ENCODE measurements at regions not wholly inside any gene's neighbourhood (a gene's known extent, or its start where the extent isn't known, plus 50 kb on each side); places are given as distances from the start of the nearest gene placed in this dataset.

GRCh38 chr10:20446561-20447193, 450.4 kb downstream of the NEBL start:
- in situ Hi-C loops (cut with HindIII; ENCODE audit: low pct_unique_long_range_greater_than_20kb, low sequenced_read_pairs): no loop called here
- DNase-seq (ENCODE audit: low read depth in 1 of 2, low spot score in 1 of 2): no peak
- TF ChIP-seq JUND (IDR thresholded peaks at IDR 0.05; ENCODE audit: low read depth): no peak

GRCh38 chr10:20443094-20443493, 454.0 kb downstream of the NEBL start:
- no peak for DNase-seq (ENCODE audit: low read depth in 1 of 2, low spot score in 1 of 2)
- in situ Hi-C loops (cut with HindIII; ENCODE audit: low pct_unique_long_range_greater_than_20kb, low sequenced_read_pairs): no loop called here

GRCh38 chr10:20429742-20430141, 467.4 kb downstream of the NEBL start:
- in situ Hi-C loops (cut with HindIII; ENCODE audit: low pct_unique_long_range_greater_than_20kb, low sequenced_read_pairs): no loop called here
- no peak for TF ChIP-seq JUND (IDR thresholded peaks at IDR 0.05; ENCODE audit: low read depth)
- DNase-seq (ENCODE audit: low read depth in 1 of 2, low spot score in 1 of 2): no peak

More at GRCh38 chr10:20443094-20443493, 454.0 kb downstream of the NEBL start:
- no peak for TF ChIP-seq JUND (IDR thresholded peaks at IDR 0.05; ENCODE audit: low read depth)

- in situ Hi-C loops (cut with HindIII; ENCODE audit: low pct_unique_long_range_greater_than_20kb, low sequenced_read_pairs): no loop called here
- DNase-seq (ENCODE audit: low read depth in 1 of 2, low spot score in 1 of 2): no peak
- no peak for TF ChIP-seq JUND (IDR thresholded peaks at IDR 0.05; ENCODE audit: low read depth)
Measured at GRCh38 chr10:20427821-20428220, 469.3 kb downstream of the NEBL start.

- no peak for DNase-seq (ENCODE audit: low read depth in 1 of 2, low spot score in 1 of 2)
- TF ChIP-seq JUND (IDR thresholded peaks at IDR 0.05; ENCODE audit: low read depth): no peak
- in situ Hi-C loops (cut with HindIII; ENCODE audit: low pct_unique_long_range_greater_than_20kb, low sequenced_read_pairs): no loop called here
Measured at GRCh38 chr10:20418286-20418685, 478.8 kb downstream of the NEBL start.

GRCh38 chr10:20417791-20418190, 479.3 kb downstream of the NEBL start:
- in situ Hi-C loops (cut with HindIII; ENCODE audit: low pct_unique_long_range_greater_than_20kb, low sequenced_read_pairs): no loop called here
- TF ChIP-seq JUND (IDR thresholded peaks at IDR 0.05; ENCODE audit: low read depth): no peak
- DNase-seq (ENCODE audit: low read depth in 1 of 2, low spot score in 1 of 2): no peak

GRCh38 chr10:20415684-20416083, 481.4 kb downstream of the NEBL start:
- no peak for DNase-seq (ENCODE audit: low read depth in 1 of 2, low spot score in 1 of 2)
- TF ChIP-seq JUND (IDR thresholded peaks at IDR 0.05; ENCODE audit: low read depth): no peak
- in situ Hi-C loops (cut with HindIII; ENCODE audit: low pct_unique_long_range_greater_than_20kb, low sequenced_read_pairs): no loop called here

- no peak for DNase-seq (ENCODE audit: low read depth in 1 of 2, low spot score in 1 of 2)
- TF ChIP-seq JUND (IDR thresholded peaks at IDR 0.05; ENCODE audit: low read depth): no peak
- in situ Hi-C loops (cut with HindIII; ENCODE audit: low pct_unique_long_range_greater_than_20kb, low sequenced_read_pairs): no loop called here
Measured at GRCh38 chr10:20407357-20407756, 489.8 kb downstream of the NEBL start.

- in situ Hi-C loops (cut with HindIII; ENCODE audit: low pct_unique_long_range_greater_than_20kb, low sequenced_read_pairs): no loop called here
- no peak for TF ChIP-seq JUND (IDR thresholded peaks at IDR 0.05; ENCODE audit: low read depth)
- DNase-seq (ENCODE audit: low read depth in 1 of 2, low spot score in 1 of 2): no peak
Measured at GRCh38 chr10:20406281-20407104, 490.6 kb downstream of the NEBL start.

GRCh38 chr10:20405761-20406160, 491.4 kb downstream of the NEBL start:
- DNase-seq (ENCODE audit: low read depth in 1 of 2, low spot score in 1 of 2): no peak
- TF ChIP-seq JUND (IDR thresholded peaks at IDR 0.05; ENCODE audit: low read depth): no peak
- in situ Hi-C loops (cut with HindIII; ENCODE audit: low pct_unique_long_range_greater_than_20kb, low sequenced_read_pairs): no loop called here

GRCh38 chr10:20405050-20405449, 492.1 kb downstream of the NEBL start:
- no peak for DNase-seq (ENCODE audit: low read depth in 1 of 2, low spot score in 1 of 2)
- in situ Hi-C loops (cut with HindIII; ENCODE audit: low pct_unique_long_range_greater_than_20kb, low sequenced_read_pairs): no loop called here
- no peak for TF ChIP-seq JUND (IDR thresholded peaks at IDR 0.05; ENCODE audit: low read depth)

GRCh38 chr10:20399772-20400171, 497.3 kb downstream of the NEBL start:
- in situ Hi-C loops (cut with HindIII; ENCODE audit: low pct_unique_long_range_greater_than_20kb, low sequenced_read_pairs): no loop called here
- no peak for TF ChIP-seq JUND (IDR thresholded peaks at IDR 0.05; ENCODE audit: low read depth)
- no peak for DNase-seq (ENCODE audit: low read depth in 1 of 2, low spot score in 1 of 2)

GRCh38 chr10:20396701-20397100, 500.4 kb downstream of the NEBL start:
- in situ Hi-C loops (cut with HindIII; ENCODE audit: low pct_unique_long_range_greater_than_20kb, low sequenced_read_pairs): no loop called here
- no peak for DNase-seq (ENCODE audit: low read depth in 1 of 2, low spot score in 1 of 2)
- TF ChIP-seq JUND (IDR thresholded peaks at IDR 0.05; ENCODE audit: low read depth): no peak

All from T47D (cell line).